Jurkat, Clone E6-1 (cell line): ENCODE measurements at regions not wholly inside any gene's neighbourhood (a gene's known extent, or its start where the extent isn't known, plus 50 kb on each side); places are given as distances from the start of the nearest gene placed in this dataset.

Source experiments
- DNase-seq: peaks from one replicate; pipeline ENCODE4 v3.0.0-alpha.2; 2011; ENCODE audit warnings: low read depth, low spot score
- H3K4me3 ChIP-seq: 2 replicates; pipeline ENCODE4 v1.5.1; 2011; ENCODE audit warnings: mild to moderate bottlenecking, low read length, control low read depth, moderate library complexity

- DNase-seq, result peak; percentile 71
- no peak overlapping the region for H3K4me3 ChIP-seq
Measured at GRCh38 chr2:55103046-55103445, 52.8 kb upstream of the RTN4 start.

GRCh38 chr2:55102056-55102812 lies 52.0 kb upstream of the RTN4 start:
- DNase-seq, result no peak
- no peak overlapping the region for H3K4me3 ChIP-seq

GRCh38 chr2:55101466-55101865 lies 51.2 kb upstream of the RTN4 start:
- no peak overlapping the region for H3K4me3 ChIP-seq
- DNase-seq, result no peak

- H3K4me3 ChIP-seq, result no peak overlapping the region
- no peak for DNase-seq
Measured at GRCh38 chr2:55099878-55100820, 49.9 kb upstream of the RTN4 start.
